EL (cell line): ENCODE measurements at regions not wholly inside any gene's neighbourhood (a gene's known extent, or its start where the extent isn't known, plus 50 kb on each side); places are given as distances from the start of the nearest gene placed in this dataset.

ENCODE experiments used
- DNase-seq: peaks from one replicate; pipeline ENCODE4 v3.0.0-alpha.2; 2016

GRCh38 chr5:6937677-6938076, 224.4 kb downstream of the TENT4A start:
- no peak for DNase-seq

- no peak for DNase-seq
These were observed 228.4 kb downstream of the TENT4A start for GRCh38 chr5:6941631-6942030.

- DNase-seq: no peak
These were observed 230.2 kb downstream of the TENT4A start for GRCh38 chr5:6943197-6944112.

- no peak for DNase-seq
These were observed 235.3 kb downstream of the TENT4A start for GRCh38 chr5:6948562-6948961.

GRCh38 chr5:6949230-6949629, 236.0 kb downstream of the TENT4A start:
- no peak for DNase-seq

- DNase-seq: no peak
These were observed 237.0 kb downstream of the TENT4A start for GRCh38 chr5:6950250-6950649.

GRCh38 chr5:6950860-6951259, 237.6 kb downstream of the TENT4A start:
- DNase-seq: no peak

- DNase-seq: no peak
These were observed 247.9 kb downstream of the TENT4A start for GRCh38 chr5:6961123-6961522.

GRCh38 chr5:6961837-6962635, 248.8 kb downstream of the TENT4A start:
- DNase-seq: no peak

GRCh38 chr5:6976971-6977370, 263.7 kb downstream of the TENT4A start:
- DNase-seq: no peak

- no peak for DNase-seq
These were observed 265.8 kb downstream of the TENT4A start for GRCh38 chr5:6979061-6979460.

- no peak for DNase-seq
These were observed 276.0 kb downstream of the TENT4A start for GRCh38 chr5:6989230-6989629.

GRCh38 chr5:6994097-6994496, 280.9 kb downstream of the TENT4A start:
- no peak for DNase-seq

GRCh38 chr5:6995115-6995514, 281.9 kb downstream of the TENT4A start:
- DNase-seq: no peak

- DNase-seq: no peak
These were observed 287.1 kb downstream of the TENT4A start for GRCh38 chr5:7000310-7000709.

- DNase-seq: no peak
These were observed 297.4 kb downstream of the TENT4A start for GRCh38 chr5:7010591-7010990.

- DNase-seq: no peak
These were observed 298.8 kb downstream of the TENT4A start for GRCh38 chr5:7012057-7012456.

- no peak for DNase-seq
These were observed 301.4 kb downstream of the TENT4A start for GRCh38 chr5:7014611-7015010.

GRCh38 chr5:7015586-7016256, 302.5 kb downstream of the TENT4A start:
- DNase-seq: no peak

GRCh38 chr5:7016999-7017747, 303.9 kb downstream of the TENT4A start:
- no peak for DNase-seq

GRCh38 chr5:7018198-7018597, 305.0 kb downstream of the TENT4A start:
- DNase-seq: no peak

- DNase-seq: no peak
These were observed 305.4 kb downstream of the TENT4A start for GRCh38 chr5:7018601-7019000.
